ENCODE measurements at regions not wholly inside any gene's neighbourhood (a gene's known extent, or its start where the extent isn't known, plus 50 kb on each side); places are given as distances from the start of the nearest gene placed in this dataset.

- no peak overlapping the region for H3K4me2 ChIP-seq (ENCODE audit: low read length)
- no peak overlapping the region for H2BK5ac ChIP-seq (ENCODE audit: low read depth, low read length, poor library complexity)
- no peak overlapping the region for H3K23ac ChIP-seq (ENCODE audit: low read length)
- no peaks in the 10 kb centered on the region for H3K79me1 ChIP-seq (ENCODE audit: low read length)
- H2AFZ ChIP-seq (ENCODE audit: insufficient read depth, low read length, poor library complexity): no peak overlapping the region
- no peak overlapping the region for H3K27ac ChIP-seq (ENCODE audit: low read depth, low read length)
- H3K4ac ChIP-seq (ENCODE audit: low read depth, low read length): no peak overlapping the region
- H4K8ac ChIP-seq (ENCODE audit: low read depth, low read length): no peak overlapping the region
- no peak overlapping the region for H2BK120ac ChIP-seq (ENCODE audit: insufficient read depth, low read length, poor library complexity)
- no peak overlapping the region for H3K18ac ChIP-seq (ENCODE audit: low read length)
- no peak overlapping the region for H2BK12ac ChIP-seq (ENCODE audit: low read length)
- no peak overlapping the region for H3K4me3 ChIP-seq (ENCODE audit: low read depth, low read length)
- H3K14ac ChIP-seq (ENCODE audit: low read length): no peak overlapping the region
- no peaks in the 10 kb centered on the region for H3K79me2 ChIP-seq (ENCODE audit: control insufficient read depth, insufficient read depth, low read length, poor library complexity)
- H3K36me3 ChIP-seq (ENCODE audit: control insufficient read depth in 1 of 2, insufficient read depth in 2 of 2, low read length in 2 of 2): no peaks in the 10 kb centered on the region
- no peaks in the 10 kb centered on the region for H3K4me1 ChIP-seq (ENCODE audit: control insufficient read depth in 1 of 2, insufficient read depth in 2 of 2, low read length in 2 of 2)
- H2AK5ac ChIP-seq (ENCODE audit: low read length): no peak overlapping the region
- H3K27me3 ChIP-seq (ENCODE audit: insufficient read depth, low read length): peaks cover 3% of the 10 kb centered on the region
- no peak overlapping the region for H3K9ac ChIP-seq (ENCODE audit: low read length)
- peaks cover 2% of the 10 kb centered on the region for H3K9me3 ChIP-seq (ENCODE audit: insufficient read depth, low read depth, low read length)
- H4K12ac ChIP-seq (ENCODE audit: low read depth, low read length): no peak overlapping the region
- no peak overlapping the region for H4K91ac ChIP-seq (ENCODE audit: low read depth, low read length)
- no CpG with 5 or more reads among the region's 2 CpGs for WGBS (ENCODE audit: extremely low coverage, insufficient coverage, insufficient read length)
- DNase-seq: no peak
Measured at GRCh38 chr14:26199096-26199495, 398.7 kb downstream of the NOVA1 start.

DNA sequence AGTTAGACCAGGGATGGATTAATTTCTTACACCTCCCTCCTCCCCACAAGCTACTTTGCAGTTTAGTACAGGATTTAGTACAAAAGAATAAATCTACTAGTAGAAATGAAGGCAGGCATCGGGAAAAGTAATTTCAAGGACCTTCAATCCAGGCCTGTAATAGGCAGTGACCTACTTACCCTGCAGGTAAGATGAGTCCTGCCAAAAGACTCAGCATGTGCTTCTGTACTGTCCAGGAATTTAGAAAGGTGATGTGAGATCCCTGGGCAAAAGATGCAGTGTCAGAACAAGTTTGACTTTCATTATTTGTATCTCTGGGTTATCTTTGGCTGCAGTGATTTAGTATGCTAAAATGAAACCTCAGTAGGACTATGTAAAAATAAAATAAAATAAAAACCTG, 403.0 kb downstream of the NOVA1 start:
- H3K4me3 ChIP-seq (ENCODE audit: low read depth, low read length): no peak overlapping the region
- no peak for DNase-seq
- no peak overlapping the region for H4K12ac ChIP-seq (ENCODE audit: low read depth, low read length)
- H3K9ac ChIP-seq (ENCODE audit: low read length): no peak overlapping the region
- H2AK5ac ChIP-seq (ENCODE audit: low read length): no peak overlapping the region
- H2BK5ac ChIP-seq (ENCODE audit: low read depth, low read length, poor library complexity): no peak overlapping the region
- H3K79me2 ChIP-seq (ENCODE audit: control insufficient read depth, insufficient read depth, low read length, poor library complexity): no peaks in the 10 kb centered on the region
- H3K23ac ChIP-seq (ENCODE audit: low read length): no peak overlapping the region
- no peak overlapping the region for H3K18ac ChIP-seq (ENCODE audit: low read length)
- no peak overlapping the region for H2BK12ac ChIP-seq (ENCODE audit: low read length)
- no peaks in the 10 kb centered on the region for H3K79me1 ChIP-seq (ENCODE audit: low read length)
- H3K4me2 ChIP-seq (ENCODE audit: low read length): no peak overlapping the region
- WGBS (ENCODE audit: extremely low coverage, insufficient coverage, insufficient read length): no CpG with 5 or more reads among the region's 1 CpG
- no peak overlapping the region for H3K27ac ChIP-seq (ENCODE audit: low read depth, low read length)
- H3K9me3 ChIP-seq (ENCODE audit: insufficient read depth, low read depth, low read length): no peaks in the 10 kb centered on the region
- H3K36me3 ChIP-seq (ENCODE audit: control insufficient read depth in 1 of 2, insufficient read depth in 2 of 2, low read length in 2 of 2): no peaks in the 10 kb centered on the region
- no peak overlapping the region for H2AFZ ChIP-seq (ENCODE audit: insufficient read depth, low read length, poor library complexity)
- peaks cover 6% of the 10 kb centered on the region for H3K27me3 ChIP-seq (ENCODE audit: insufficient read depth, low read length)
- H4K91ac ChIP-seq (ENCODE audit: low read depth, low read length): no peak overlapping the region
- H3K4me1 ChIP-seq (ENCODE audit: control insufficient read depth in 1 of 2, insufficient read depth in 2 of 2, low read length in 2 of 2): no peaks in the 10 kb centered on the region
- no peak overlapping the region for H2BK120ac ChIP-seq (ENCODE audit: insufficient read depth, low read length, poor library complexity)
- H3K14ac ChIP-seq (ENCODE audit: low read length): no peak overlapping the region
- no peak overlapping the region for H4K8ac ChIP-seq (ENCODE audit: low read depth, low read length)
- H3K4ac ChIP-seq (ENCODE audit: low read depth, low read length): no peak overlapping the region

GRCh38 chr14:26191671-26192070, 406.2 kb downstream of the NOVA1 start:
- no peak overlapping the region for H3K4ac ChIP-seq (ENCODE audit: low read depth, low read length)
- WGBS (ENCODE audit: extremely low coverage, insufficient coverage, insufficient read length): no CpG with 5 or more reads among the region's 1 CpG
- no peak overlapping the region for H4K8ac ChIP-seq (ENCODE audit: low read depth, low read length)
- peaks cover 3% of the 10 kb centered on the region for H3K27me3 ChIP-seq (ENCODE audit: insufficient read depth, low read length)
- H4K12ac ChIP-seq (ENCODE audit: low read depth, low read length): no peak overlapping the region
- no peak overlapping the region for H2AK5ac ChIP-seq (ENCODE audit: low read length)
- no peak overlapping the region for H3K4me3 ChIP-seq (ENCODE audit: low read depth, low read length)
- H3K9me3 ChIP-seq (ENCODE audit: insufficient read depth, low read depth, low read length): no peaks in the 10 kb centered on the region
- no peak overlapping the region for H3K18ac ChIP-seq (ENCODE audit: low read length)
- no peak for DNase-seq
- no peaks in the 10 kb centered on the region for H3K79me1 ChIP-seq (ENCODE audit: low read length)
- H3K36me3 ChIP-seq (ENCODE audit: control insufficient read depth in 1 of 2, insufficient read depth in 2 of 2, low read length in 2 of 2): no peaks in the 10 kb centered on the region
- no peak overlapping the region for H3K14ac ChIP-seq (ENCODE audit: low read length)
- no peak overlapping the region for H2BK5ac ChIP-seq (ENCODE audit: low read depth, low read length, poor library complexity)
- H3K9ac ChIP-seq (ENCODE audit: low read length): no peak overlapping the region
- H2BK12ac ChIP-seq (ENCODE audit: low read length): no peak overlapping the region
- no peak overlapping the region for H3K4me2 ChIP-seq (ENCODE audit: low read length)
- H3K27ac ChIP-seq (ENCODE audit: low read depth, low read length): no peak overlapping the region
- no peaks in the 10 kb centered on the region for H3K79me2 ChIP-seq (ENCODE audit: control insufficient read depth, insufficient read depth, low read length, poor library complexity)
- no peak overlapping the region for H4K91ac ChIP-seq (ENCODE audit: low read depth, low read length)
- no peaks in the 10 kb centered on the region for H3K4me1 ChIP-seq (ENCODE audit: control insufficient read depth in 1 of 2, insufficient read depth in 2 of 2, low read length in 2 of 2)
- H2AFZ ChIP-seq (ENCODE audit: insufficient read depth, low read length, poor library complexity): no peak overlapping the region
- H3K23ac ChIP-seq (ENCODE audit: low read length): no peak overlapping the region
- H2BK120ac ChIP-seq (ENCODE audit: insufficient read depth, low read length, poor library complexity): no peak overlapping the region

DNA sequence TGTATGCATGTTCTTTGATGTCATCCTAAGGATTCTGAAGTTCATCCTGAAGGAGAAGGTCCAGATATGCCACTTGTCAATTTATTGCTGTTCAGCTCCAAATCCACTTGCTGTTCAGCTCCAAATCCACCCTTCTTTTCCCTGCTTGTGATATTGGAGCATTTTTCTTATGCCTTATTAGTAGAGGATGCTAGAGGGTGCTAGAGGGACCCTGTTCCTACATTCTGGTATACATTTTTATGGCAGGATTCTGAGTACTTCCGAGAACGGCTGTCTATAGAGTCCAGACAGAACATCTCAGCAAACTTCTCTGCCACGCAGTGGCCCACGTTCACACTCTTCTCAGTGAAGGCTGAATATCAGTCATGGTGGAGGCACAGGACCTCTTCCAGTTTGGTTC, 406.7 kb downstream of the NOVA1 start:
- Histone ChIP-seq H4K8ac (ENCODE audit: low read depth, low read length) (no peak overlapping the region), H3K79me2 (ENCODE audit: control insufficient read depth, insufficient read depth, low read length, poor library complexity) (no peaks in the 10 kb centered on the region), H2BK12ac (ENCODE audit: low read length) (no peak overlapping the region), H3K14ac (ENCODE audit: low read length) (no peak overlapping the region), H3K4me2 (ENCODE audit: low read length) (no peak overlapping the region), H3K23ac (ENCODE audit: low read length) (no peak overlapping the region), H3K27me3 (ENCODE audit: insufficient read depth, low read length) (peaks cover 3% of the 10 kb centered on the region), H4K91ac (ENCODE audit: low read depth, low read length) (no peak overlapping the region), H2BK120ac (ENCODE audit: insufficient read depth, low read length, poor library complexity) (no peak overlapping the region), H3K36me3 (ENCODE audit: control insufficient read depth in 1 of 2, insufficient read depth in 2 of 2, low read length in 2 of 2) (no peaks in the 10 kb centered on the region), H3K79me1 (ENCODE audit: low read length) (no peaks in the 10 kb centered on the region), H3K27ac (ENCODE audit: low read depth, low read length) (no peak overlapping the region), H3K4me1 (ENCODE audit: control insufficient read depth in 1 of 2, insufficient read depth in 2 of 2, low read length in 2 of 2) (no peaks in the 10 kb centered on the region), H3K4ac (ENCODE audit: low read depth, low read length) (no peak overlapping the region), H2AFZ (ENCODE audit: insufficient read depth, low read length, poor library complexity) (no peak overlapping the region), H3K9me3 (ENCODE audit: insufficient read depth, low read depth, low read length) (no peaks in the 10 kb centered on the region), H3K9ac (ENCODE audit: low read length) (no peak overlapping the region), H2BK5ac (ENCODE audit: low read depth, low read length, poor library complexity) (no peak overlapping the region), H2AK5ac (ENCODE audit: low read length) (no peak overlapping the region), H3K18ac (ENCODE audit: low read length) (no peak overlapping the region), H4K12ac (ENCODE audit: low read depth, low read length) (no peak overlapping the region), H3K4me3 (ENCODE audit: low read depth, low read length) (no peak overlapping the region)
- DNase-seq: no peak
- no CpG with 5 or more reads among the region's 4 CpGs for WGBS (ENCODE audit: extremely low coverage, insufficient coverage, insufficient read length)
